B cell (primary cell): ENCODE measurements at regions not wholly inside any gene's neighbourhood (a gene's known extent, or its start where the extent isn't known, plus 50 kb on each side); places are given as distances from the start of the nearest gene placed in this dataset.

ENCODE experiments used
- ATAC-seq: fragments of 200-7000 bp; cut with Tn5 transposase; one replicate; pipeline ENCODE4 v1.10.0; 2021; ENCODE audit warnings: low read depth, mild to moderate bottlenecking, moderate number of reproducible peaks, moderate library complexity
- CTCF ChIA-PET: fragments of 350-600 bp; sonication (Branson Sonifier 250); formaldehyde crosslinking; loops from one replicate; lab custom pipeline; 2021; ENCODE audit warnings: antibody characterized with exemption, inconsistent platforms; lab: Charles Lee
- POLR2A ChIA-PET: fragments of 350-600 bp; sonication (Branson Sonifier 250); formaldehyde crosslinking; loops from one replicate; lab custom pipeline; 2021; ENCODE audit warnings: antibody characterized with exemption; lab: Charles Lee
- DNase-seq: peaks from one replicate; pipeline ENCODE4 v3.0.0; 2013
- H2AFZ ChIP-seq: 2 replicates; pipeline ENCODE4 v1.6.1; 2012; ENCODE audit warnings: mild to moderate bottlenecking, low read depth, low read length; ENCODE audit not compliant: insufficient read depth, poor library complexity, severe bottlenecking
- H3K27ac ChIP-seq, 2 donors: 1 replicate in 1 of 2; 2 replicates in 1 of 2; pipeline ENCODE4 v1.5.1; 2012 to 2013; ENCODE audit warnings: low read length in 2 of 2, mild to moderate bottlenecking in 2 of 2, moderate library complexity in 1 of 2
- H3K27me3 ChIP-seq, 4 experiments: fragments of 200-600 bp in 1 of 4; sonication (generic) in 1 of 4; replicated peaks in 1 of 4; 1 replicate in 2 of 4; 2 replicates in 2 of 4; pipeline versions ENCODE4 v1.6.1 to v1.7.0; 2013 to 2016; ENCODE audit warnings: low read length in 3 of 4, mild to moderate bottlenecking in 2 of 4, mixed read lengths in 1 of 4, moderate library complexity in 1 of 4; ENCODE audit not compliant: insufficient read depth in 4 of 4, control insufficient read depth in 3 of 4; ENCODE audit errors: control extremely low read depth in 1 of 4
- H3K36me3 ChIP-seq, 2 experiments: replicated peaks in 1 of 2; 1 replicate in 1 of 2; 2 replicates in 1 of 2; pipeline versions ENCODE4 v1.6.1 to v1.7.1; 2013; ENCODE audit warnings: low read length in 1 of 2; ENCODE audit not compliant: insufficient read depth in 2 of 2, control insufficient read depth in 1 of 2; ENCODE audit errors: control extremely low read depth in 1 of 2, extremely low read depth in 1 of 2
- H3K4me1 ChIP-seq, 2 donors: fragments of 200-600 bp in 1 of 2; sonication (generic) in 1 of 2; 1 replicate in 1 of 2; 2 replicates in 1 of 2; pipeline versions ENCODE4 v1.5.1 to v1.6.1; 2013 to 2017; ENCODE audit warnings: low read length in 2 of 2; ENCODE audit not compliant: control insufficient read depth in 2 of 2, insufficient read depth in 2 of 2
- H3K4me2 ChIP-seq: replicated peaks from 2 replicates; pipeline ENCODE3; 2012; ENCODE audit warnings: mild to moderate bottlenecking, low read depth, low read length; ENCODE audit not compliant: poor library complexity, severe bottlenecking
- H3K4me3 ChIP-seq, 5 experiments: fragments of 200-600 bp in 1 of 5; sonication (generic) in 1 of 5; 1 replicate in 3 of 5; 2 replicates in 2 of 5; pipeline versions ENCODE4 v1.5.1 to v1.7.0; 2011 to 2016; ENCODE audit warnings: low read length in 4 of 5, mild to moderate bottlenecking in 4 of 5, low read depth in 2 of 5, control low read depth in 1 of 5, moderate library complexity in 1 of 5; ENCODE audit not compliant: insufficient read depth in 1 of 5; ENCODE audit errors: control extremely low read depth in 1 of 5, extremely low read depth in 1 of 5
- H3K79me2 ChIP-seq: fragments of 200-600 bp; sonication (generic); one replicate; pipeline ENCODE4 v1.6.0; 2016; ENCODE audit warnings: low read length; ENCODE audit not compliant: control insufficient read depth, insufficient read depth
- H3K9ac ChIP-seq: fragments of 200-600 bp; sonication (generic); 2 replicates; pipeline ENCODE4 v1.6.1; 2017; ENCODE audit warnings: mild to moderate bottlenecking, low read length, moderate library complexity
- H3K9me3 ChIP-seq, 3 donors: one replicate each; pipeline versions ENCODE4 v1.6.1 to v1.7.1; 2013; ENCODE audit warnings: low read length in 2 of 3; ENCODE audit not compliant: control insufficient read depth in 2 of 3, insufficient read depth in 1 of 3; ENCODE audit errors: control extremely low read depth in 1 of 3
- H4K20me1 ChIP-seq: 2 replicates; pipeline ENCODE4 v1.6.0; 2012; ENCODE audit warnings: mild to moderate bottlenecking, low read length; ENCODE audit not compliant: insufficient read depth, control insufficient read depth, poor library complexity, severe bottlenecking
- H3K27ac Mint-ChIP-seq: one replicate; pipeline ENCODE4 v1.8.0; 2021; ENCODE audit warnings: mixed read lengths
- H3K27me3 Mint-ChIP-seq: one replicate; pipeline ENCODE4 v1.8.0; 2021; ENCODE audit warnings: mixed read lengths
- H3K4me1 Mint-ChIP-seq: one replicate; pipeline ENCODE4 v1.8.0; 2021; ENCODE audit warnings: mixed read lengths
- H3K4me3 Mint-ChIP-seq: one replicate; pipeline ENCODE4 v1.8.0; 2021; ENCODE audit warnings: mixed read lengths
- H3K9me3 Mint-ChIP-seq: one replicate; pipeline ENCODE4 v1.8.0; 2022; ENCODE audit warnings: mixed read lengths; ENCODE audit not compliant: insufficient read depth
- EZH2 ChIP-seq: IDR thresholded peaks from 2 replicates; pipeline ENCODE4 v1.6.1; 2012; ENCODE audit warnings: borderline replicate concordance, low read depth, mild to moderate bottlenecking, moderate library complexity, low read length; ENCODE audit not compliant: insufficient read depth, poor library complexity, severe bottlenecking
- WGBS: methylation state at CpG from one replicate; pipeline ENCODE4 v1.1.5; 2013; ENCODE audit warnings: missing lambda C conversion rate; ENCODE audit not compliant: insufficient coverage; 5-methylcytosine and 5-hydroxymethylcytosine counted together
- intact Hi-C: fragments of 100-400 bp; cut with micrococcal nuclease; formaldehyde crosslinking; loops from one replicate; pipeline ENCODE4 v1.10.0; 2022
- TF ChIP-seq, protein P1 (sequence below): fragments of 200-600 bp; IDR thresholded peaks from one replicate; pipeline ENCODE4 v1.8.0; 2022; ENCODE audit warnings: antibody characterized with exemption, mild to moderate bottlenecking

GRCh38 chr6:81026041-81026553 is 726.4 kb downstream of the TENT5A start:
- Histone ChIP-seq H3K79me2 (no peaks in the 10 kb centered on the region), H3K27me3 (no peaks in the 10 kb centered on the region), H4K20me1 (no peaks in the 10 kb centered on the region), H3K4me2 (no peak overlapping the region), H3K9ac (no peak overlapping the region), H3K27ac (no peak overlapping the region), H2AFZ (no peak overlapping the region), H3K4me3 (no peak overlapping the region), H3K9me3 (peaks cover 0 to 13% (median 3%) of the 10 kb centered on the region in 3 donors), H3K36me3 (no peaks in the 10 kb centered on the region), H3K4me1 (no peaks in the 10 kb centered on the region)
- Mint-ChIP-seq H3K4me3 (no peak overlapping the region), H3K4me1 (no peaks in the 10 kb centered on the region), H3K9me3 (peaks cover 3% of the 10 kb centered on the region), H3K27me3 (no peaks in the 10 kb centered on the region), H3K27ac (no peak overlapping the region)
- no peak for TF ChIP-seq EZH2
- TF ChIP-seq, protein P1, sequence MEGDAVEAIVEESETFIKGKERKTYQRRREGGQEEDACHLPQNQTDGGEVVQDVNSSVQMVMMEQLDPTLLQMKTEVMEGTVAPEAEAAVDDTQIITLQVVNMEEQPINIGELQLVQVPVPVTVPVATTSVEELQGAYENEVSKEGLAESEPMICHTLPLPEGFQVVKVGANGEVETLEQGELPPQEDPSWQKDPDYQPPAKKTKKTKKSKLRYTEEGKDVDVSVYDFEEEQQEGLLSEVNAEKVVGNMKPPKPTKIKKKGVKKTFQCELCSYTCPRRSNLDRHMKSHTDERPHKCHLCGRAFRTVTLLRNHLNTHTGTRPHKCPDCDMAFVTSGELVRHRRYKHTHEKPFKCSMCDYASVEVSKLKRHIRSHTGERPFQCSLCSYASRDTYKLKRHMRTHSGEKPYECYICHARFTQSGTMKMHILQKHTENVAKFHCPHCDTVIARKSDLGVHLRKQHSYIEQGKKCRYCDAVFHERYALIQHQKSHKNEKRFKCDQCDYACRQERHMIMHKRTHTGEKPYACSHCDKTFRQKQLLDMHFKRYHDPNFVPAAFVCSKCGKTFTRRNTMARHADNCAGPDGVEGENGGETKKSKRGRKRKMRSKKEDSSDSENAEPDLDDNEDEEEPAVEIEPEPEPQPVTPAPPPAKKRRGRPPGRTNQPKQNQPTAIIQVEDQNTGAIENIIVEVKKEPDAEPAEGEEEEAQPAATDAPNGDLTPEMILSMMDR = no peak
- intact Hi-C loops = no loop called here
- DNase-seq (no peak), ATAC-seq (no peak)
- POLR2A ChIA-PET = no interaction called here
- CTCF ChIA-PET = no interaction called here
- 67% methylated on average over 2 of the region's 2 CpGs for WGBS

GRCh38 chr6:81023709-81024108 is 728.8 kb downstream of the TENT5A start:
- no peak overlapping the region for H3K4me3 ChIP-seq
- no peak overlapping the region for H2AFZ ChIP-seq
- H3K4me1 ChIP-seq = no peaks in the 10 kb centered on the region
- H3K27me3 ChIP-seq = no peaks in the 10 kb centered on the region
- no peaks in the 10 kb centered on the region for H4K20me1 ChIP-seq
- Mint-ChIP-seq H3K27ac (no peak overlapping the region), H3K4me1 (no peaks in the 10 kb centered on the region), H3K27me3 (no peaks in the 10 kb centered on the region), H3K9me3 (peaks cover 7% of the 10 kb centered on the region), H3K4me3 (no peak overlapping the region)
- intact Hi-C loops = no loop called here
- H3K9me3 ChIP-seq = peaks cover 0 to 13% (median 3%) of the 10 kb centered on the region in 3 donors
- no peak overlapping the region for H3K27ac ChIP-seq
- ChIA-PET POLR2A (no interaction called here), CTCF (no interaction called here)
- DNase-seq (no peak), ATAC-seq (no peak)
- H3K9ac ChIP-seq = no peak overlapping the region
- TF ChIP-seq, protein P1 = no peak
- TF ChIP-seq EZH2 = no peak
- WGBS = no CpG with 5 or more reads among the region's 1 CpG
- H3K79me2 ChIP-seq = no peaks in the 10 kb centered on the region
- no peak overlapping the region for H3K4me2 ChIP-seq
- no peaks in the 10 kb centered on the region for H3K36me3 ChIP-seq
